HEK293T (cell line): ENCODE measurements at regions not wholly inside any gene's neighbourhood (a gene's known extent, or its start where the extent isn't known, plus 50 kb on each side); places are given as distances from the start of the nearest gene placed in this dataset.

Source experiments
- ARNT ChIP-seq: fragments of 450-650 bp; IDR thresholded peaks from 2 replicates; pipeline ENCODE4 v1.6.1; 2017; ENCODE audit warnings: mild to moderate bottlenecking
- BHLHE40 ChIP-seq: fragments of 450-650 bp; IDR thresholded peaks from 2 replicates; pipeline ENCODE4 v1.6.1; 2016; ENCODE audit warnings: mild to moderate bottlenecking, moderate library complexity, borderline replicate concordance
- FOXA1 ChIP-seq: fragments of 450-650 bp; IDR thresholded peaks from 2 replicates; pipeline ENCODE4 v1.6.1; 2016; ENCODE audit warnings: mild to moderate bottlenecking
- NFRKB ChIP-seq: fragments of 450-650 bp; IDR thresholded peaks from 2 replicates; pipeline ENCODE4 v1.6.1; 2016; ENCODE audit warnings: mild to moderate bottlenecking, moderate library complexity
- SP1 ChIP-seq: fragments of 450-650 bp; IDR thresholded peaks from 2 replicates; pipeline ENCODE4 v1.6.1; 2017
- SUZ12 ChIP-seq: fragments of 450-650 bp; IDR thresholded peaks from 2 replicates; pipeline ENCODE4 v1.6.1; 2016; ENCODE audit warnings: mild to moderate bottlenecking
- ZNF384 ChIP-seq: fragments of 450-650 bp; IDR thresholded peaks from 2 replicates; pipeline ENCODE4 v1.6.1; 2016

DNA sequence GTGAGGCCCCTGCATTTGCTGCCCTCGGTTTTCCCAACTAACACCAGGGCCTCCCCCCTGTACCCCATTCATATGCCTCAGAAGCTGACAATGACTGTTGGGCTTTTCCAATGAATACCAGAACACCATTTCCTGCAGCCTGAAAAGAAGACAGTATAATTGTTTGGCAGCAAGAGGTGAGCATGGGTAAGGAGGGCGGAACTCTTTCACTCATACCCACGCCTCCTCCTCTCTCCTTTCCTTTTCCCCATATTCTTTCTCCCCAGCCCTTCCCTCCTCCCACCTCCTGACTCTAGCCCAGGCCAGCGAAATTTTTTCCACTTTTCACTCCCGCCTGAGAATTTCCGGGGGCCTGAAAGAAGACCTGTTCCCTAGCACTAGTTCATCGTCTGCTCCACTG, 58.0 kb upstream of the CHST1 start:
- TF ChIP-seq NFRKB (no peak), FOXA1 (no peak), SP1 (no peak), SUZ12 (no peak), ARNT (no peak), BHLHE40 (no peak), ZNF384 (no peak)
